NCI-H446 treated with DMSO at 0.1 percent for 48 hours (cell line): ENCODE measurements at regions not wholly inside any gene's neighbourhood (a gene's known extent, or its start where the extent isn't known, plus 50 kb on each side); places are given as distances from the start of the nearest gene placed in this dataset.
"Not testable (repeated sequence)": the region's sequence is repeated elsewhere in the genome, so short reads cannot be mapped to it uniquely, and the experiment has no call there.

Experiments
- DNase-seq: peaks from one replicate; lab custom pipeline; 2025; lab: John Stamatoyannopoulos, UW

GRCh38 chr1:221025956-221026355, 146.7 kb downstream of the HLX start:
- DNase-seq, result peak; percentile 62

GRCh38 chr1:221029981-221030649, 150.9 kb downstream of the HLX start:
- DNase-seq, result no peak

- DNase-seq, result no peak
Measured at GRCh38 chr1:221030990-221031389, 151.7 kb downstream of the HLX start.

GRCh38 chr1:221031458-221032203, 152.4 kb downstream of the HLX start:
- DNase-seq, result no peak

- DNase-seq, result no peak
Measured at GRCh38 chr1:221032204-221032585, 153.0 kb downstream of the HLX start.

- no peak for DNase-seq
Measured at GRCh38 chr1:221032637-221033280, 153.5 kb downstream of the HLX start.

GRCh38 chr1:221035662-221036153, 156.5 kb downstream of the HLX start:
- no peak for DNase-seq

- peak; percentile 66 for DNase-seq
Measured at GRCh38 chr1:221039616-221040015, 160.4 kb downstream of the HLX start.

GRCh38 chr1:221040101-221040500, 160.9 kb downstream of the HLX start:
- no peak for DNase-seq

- DNase-seq, result no peak
Measured at GRCh38 chr1:221040691-221041285, 161.5 kb downstream of the HLX start.

- no peak for DNase-seq
Measured at GRCh38 chr1:221044538-221044937, 165.3 kb downstream of the HLX start.

GRCh38 chr1:221045151-221045550, 165.9 kb downstream of the HLX start:
- no peak for DNase-seq

GRCh38 chr1:221045842-221046831, 166.9 kb downstream of the HLX start:
- no peak for DNase-seq

- not testable (repeated sequence) for DNase-seq
Measured at GRCh38 chr1:221051391-221051790, 172.1 kb downstream of the HLX start.

GRCh38 chr1:221053889-221054288, 174.6 kb downstream of the HLX start:
- DNase-seq, result no peak

GRCh38 chr1:221059506-221059905, 180.3 kb downstream of the HLX start:
- no peak for DNase-seq

- DNase-seq, result no peak
Measured at GRCh38 chr1:221063651-221064050, 184.4 kb downstream of the HLX start.

- no peak for DNase-seq
Measured at GRCh38 chr1:221066351-221067001, 187.2 kb downstream of the HLX start.

GRCh38 chr1:221067721-221068120, 188.5 kb downstream of the HLX start:
- DNase-seq, result no peak

GRCh38 chr1:221069178-221069903, 190.1 kb downstream of the HLX start:
- no peak for DNase-seq
